SK-N-SH (cell line): ENCODE measurements at regions not wholly inside any gene's neighbourhood (a gene's known extent, or its start where the extent isn't known, plus 50 kb on each side); places are given as distances from the start of the nearest gene placed in this dataset.

Experiments used
- CHD2 ChIP-seq: fragments of 150-350 bp; IDR thresholded peaks from 2 replicates; pipeline ENCODE4 v1.6.1; 2018; ENCODE audit warnings: low read length; ENCODE audit not compliant: partially characterized antibody
- EP300 ChIP-seq, 2 experiments: IDR thresholded peaks; 2 replicates each; pipeline versions ENCODE4 v1.4.0 to v1.6.1; 2012; ENCODE audit warnings: borderline replicate concordance in 1 of 2, low read depth in 1 of 2, low read length in 1 of 2
- JUND ChIP-seq: IDR thresholded peaks from 2 replicates; pipeline ENCODE4 v1.4.0; 2012
- RCOR1 ChIP-seq: fragments of 150-350 bp; IDR thresholded peaks from 2 replicates; pipeline ENCODE4 v1.6.1; 2017; ENCODE audit warnings: antibody characterized with exemption, low read length
- TAF1 ChIP-seq: IDR thresholded peaks from 2 replicates; pipeline ENCODE4 v1.6.1; 2012; ENCODE audit warnings: low read depth, mild to moderate bottlenecking, low read length, moderate library complexity, borderline replicate concordance
- YY1 ChIP-seq: IDR thresholded peaks from 2 replicates; pipeline ENCODE4 v1.4.0; 2012; ENCODE audit warnings: low read depth, mild to moderate bottlenecking
- TF ChIP-seq, protein P1 (sequence below): fragments of 150-350 bp; IDR thresholded peaks from 2 replicates; pipeline ENCODE4 v1.6.1; 2016; ENCODE audit warnings: mild to moderate bottlenecking, low read depth, low read length
- TF ChIP-seq, protein P2 (sequence below): fragments of 200-600 bp; sonication (generic); IDR thresholded peaks from 2 replicates; pipeline ENCODE4 v1.6.1; 2017; ENCODE audit warnings: antibody characterized with exemption, mild to moderate bottlenecking, moderate library complexity

DNA sequence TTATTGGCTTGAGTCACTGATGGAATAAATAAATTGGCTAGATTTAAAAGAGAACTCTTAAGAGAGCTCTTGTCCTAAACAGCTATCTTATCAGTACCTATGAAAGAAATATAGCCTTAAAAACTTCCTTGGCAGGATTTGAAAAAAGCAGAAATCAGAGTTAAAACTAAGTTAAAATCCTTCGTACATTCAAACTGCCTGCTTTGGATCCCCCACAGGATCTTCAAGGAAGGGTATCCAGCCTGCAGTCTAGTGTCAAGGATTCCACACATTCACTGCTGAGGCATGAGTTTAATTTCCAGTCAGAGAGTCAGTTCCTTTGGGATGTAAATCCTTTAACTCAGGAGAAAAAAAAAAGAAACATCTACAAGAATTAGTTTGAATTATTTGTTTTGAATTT, 242.9 kb upstream of the UBASH3B start:
- TF ChIP-seq TAF1 (no peak), JUND (no peak), YY1 (no peak), EP300 (IDR thresholded peaks at IDR 0.05; ENCODE audit: borderline replicate concordance in 1 of 2, low read depth in 1 of 2, low read length in 1 of 2) (no peak), RCOR1 (no peak), CHD2 (no peak)
- TF ChIP-seq, protein P1, sequence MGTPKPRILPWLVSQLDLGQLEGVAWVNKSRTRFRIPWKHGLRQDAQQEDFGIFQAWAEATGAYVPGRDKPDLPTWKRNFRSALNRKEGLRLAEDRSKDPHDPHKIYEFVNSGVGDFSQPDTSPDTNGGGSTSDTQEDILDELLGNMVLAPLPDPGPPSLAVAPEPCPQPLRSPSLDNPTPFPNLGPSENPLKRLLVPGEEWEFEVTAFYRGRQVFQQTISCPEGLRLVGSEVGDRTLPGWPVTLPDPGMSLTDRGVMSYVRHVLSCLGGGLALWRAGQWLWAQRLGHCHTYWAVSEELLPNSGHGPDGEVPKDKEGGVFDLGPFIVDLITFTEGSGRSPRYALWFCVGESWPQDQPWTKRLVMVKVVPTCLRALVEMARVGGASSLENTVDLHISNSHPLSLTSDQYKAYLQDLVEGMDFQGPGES = no peak
- TF ChIP-seq, protein P2, sequence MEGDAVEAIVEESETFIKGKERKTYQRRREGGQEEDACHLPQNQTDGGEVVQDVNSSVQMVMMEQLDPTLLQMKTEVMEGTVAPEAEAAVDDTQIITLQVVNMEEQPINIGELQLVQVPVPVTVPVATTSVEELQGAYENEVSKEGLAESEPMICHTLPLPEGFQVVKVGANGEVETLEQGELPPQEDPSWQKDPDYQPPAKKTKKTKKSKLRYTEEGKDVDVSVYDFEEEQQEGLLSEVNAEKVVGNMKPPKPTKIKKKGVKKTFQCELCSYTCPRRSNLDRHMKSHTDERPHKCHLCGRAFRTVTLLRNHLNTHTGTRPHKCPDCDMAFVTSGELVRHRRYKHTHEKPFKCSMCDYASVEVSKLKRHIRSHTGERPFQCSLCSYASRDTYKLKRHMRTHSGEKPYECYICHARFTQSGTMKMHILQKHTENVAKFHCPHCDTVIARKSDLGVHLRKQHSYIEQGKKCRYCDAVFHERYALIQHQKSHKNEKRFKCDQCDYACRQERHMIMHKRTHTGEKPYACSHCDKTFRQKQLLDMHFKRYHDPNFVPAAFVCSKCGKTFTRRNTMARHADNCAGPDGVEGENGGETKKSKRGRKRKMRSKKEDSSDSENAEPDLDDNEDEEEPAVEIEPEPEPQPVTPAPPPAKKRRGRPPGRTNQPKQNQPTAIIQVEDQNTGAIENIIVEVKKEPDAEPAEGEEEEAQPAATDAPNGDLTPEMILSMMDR = no peak
